Endothelial cell of umbilical vein (primary cell): ENCODE measurements at regions not wholly inside any gene's neighbourhood (a gene's known extent, or its start where the extent isn't known, plus 50 kb on each side); places are given as distances from the start of the nearest gene placed in this dataset.

ENCODE experiments used
- BruUV-seq: library from RNA; stranded (reverse); fragments of 400-500 nt; replicated peaks from 2 replicates; lab custom pipeline; 2021; lab: Mats Ljungman, UMichigan
- CTCF ChIA-PET: fragments of 300-600, 350-600 bp; sonication (Branson Sonifier 250); formaldehyde crosslinking; loops from one replicate; lab custom pipeline; 2021; ENCODE audit warnings: antibody characterized with exemption, inconsistent platforms; lab: Charles Lee
- POLR2A ChIA-PET: fragments of 300-600, 350-600 bp; sonication (Branson Sonifier 250); formaldehyde crosslinking; loops from one replicate; lab custom pipeline; 2021; ENCODE audit warnings: antibody characterized with exemption, inconsistent platforms; lab: Charles Lee
- DNase-seq: peaks from one replicate; pipeline ENCODE4 v3.0.0-alpha.2; 2011; ENCODE audit warnings: low read depth, low spot score
- FAIRE-seq: peaks from 2 replicates; lab custom pipeline; 2011; peaks lifted over from hg19 to GRCh38; lab: Jason Lieb, UNC
- H2AFZ ChIP-seq: 2 replicates; pipeline ENCODE4 v1.6.0; 2012; ENCODE audit warnings: low read depth, low read length, control low read depth, inconsistent platforms
- H3K27ac ChIP-seq: 2 replicates; pipeline ENCODE4 v1.5.1; 2011; ENCODE audit warnings: low read depth, mild to moderate bottlenecking, control low read depth, low read length, moderate library complexity; ENCODE audit not compliant: insufficient read depth
- H3K27me3 ChIP-seq, 2 experiments: 2 replicates each; pipeline versions ENCODE4 v1.6.0 to v1.6.1; 2011; ENCODE audit warnings: low read length in 2 of 2, mixed read lengths in 1 of 2; ENCODE audit not compliant: control insufficient read depth in 2 of 2, insufficient read depth in 2 of 2
- H3K36me3 ChIP-seq, 2 experiments: 2 replicates in 1 of 2; 3 replicates in 1 of 2; pipeline ENCODE4 v1.5.1; 2011; ENCODE audit warnings: low read length in 2 of 2, mild to moderate bottlenecking in 1 of 2, moderate library complexity in 1 of 2; ENCODE audit not compliant: control insufficient read depth in 2 of 2, insufficient read depth in 2 of 2; ENCODE audit errors: extremely low read depth in 1 of 2
- H3K4me1 ChIP-seq: 3 replicates; pipeline ENCODE4 v1.5.1; 2011; ENCODE audit warnings: mild to moderate bottlenecking, low read length; ENCODE audit not compliant: control insufficient read depth, insufficient read depth; ENCODE audit errors: extremely low read depth
- H3K4me2 ChIP-seq: 2 replicates; pipeline ENCODE4 v1.6.1; 2011; ENCODE audit warnings: low read length, control low read depth, mixed read lengths; ENCODE audit not compliant: insufficient read depth
- H3K4me3 ChIP-seq, 3 experiments: fragments of 200-600 bp in 1 of 3; sonication (generic), shearing (Covaris generic) in 1 of 3; replicated peaks in 1 of 3; 2 replicates each; pipeline ENCODE4 v1.5.1; 2011 to 2016; ENCODE audit warnings: control low read depth in 3 of 3, low read length in 3 of 3, mild to moderate bottlenecking in 2 of 3, inconsistent platforms in 1 of 3, low read depth in 1 of 3, moderate library complexity in 1 of 3; ENCODE audit not compliant: insufficient read depth in 1 of 3
- H3K79me2 ChIP-seq: 2 replicates; pipeline ENCODE4 v1.6.0; 2012; ENCODE audit warnings: low read length, inconsistent platforms; ENCODE audit not compliant: control insufficient read depth, insufficient read depth
- H3K9ac ChIP-seq: replicated peaks from 2 replicates; pipeline ENCODE3; 2011; ENCODE audit warnings: low read length, control low read depth; ENCODE audit not compliant: insufficient read depth; ENCODE audit errors: extremely low read depth
- H3K9me1 ChIP-seq: replicated peaks from 3 replicates; pipeline ENCODE4 v1.6.0; 2011; ENCODE audit warnings: mild to moderate bottlenecking, low read length; ENCODE audit not compliant: control insufficient read depth, insufficient read depth; ENCODE audit errors: extremely low read depth
- H3K9me3 ChIP-seq: replicated peaks from 2 replicates; pipeline ENCODE4 v1.5.1; 2012; ENCODE audit warnings: low read length, inconsistent platforms; ENCODE audit not compliant: control insufficient read depth, insufficient read depth
- H4K20me1 ChIP-seq: replicated peaks from 2 replicates; pipeline ENCODE3; 2011; ENCODE audit warnings: mild to moderate bottlenecking, low read length; ENCODE audit not compliant: control insufficient read depth, insufficient read depth; ENCODE audit errors: extremely low read depth
- EZH2 ChIP-seq: IDR thresholded peaks from 2 replicates; pipeline ENCODE4 v1.6.1; 2012; ENCODE audit warnings: borderline replicate concordance, low read depth, mild to moderate bottlenecking, moderate library complexity, low read length, inconsistent platforms; ENCODE audit not compliant: severe bottlenecking
- FOS ChIP-seq: IDR thresholded peaks from 2 replicates; pipeline ENCODE4 v1.6.1; 2011; ENCODE audit warnings: mild to moderate bottlenecking, low read length, moderate library complexity, borderline replicate concordance; ENCODE audit not compliant: insufficient read depth
- GATA2 ChIP-seq: IDR thresholded peaks from 2 replicates; pipeline ENCODE4 v1.7.0; 2011; ENCODE audit warnings: low read depth, mild to moderate bottlenecking, moderate library complexity, mixed read lengths, low read length; ENCODE audit not compliant: insufficient read length, insufficient read depth
- JUN ChIP-seq: IDR thresholded peaks from 2 replicates; pipeline ENCODE4 v1.6.1; 2011; ENCODE audit warnings: borderline replicate concordance, low read depth; ENCODE audit not compliant: insufficient read length, insufficient read depth
- MYC ChIP-seq: IDR thresholded peaks from one replicate; pipeline ENCODE4 v1.6.1; 2011; ENCODE audit warnings: mild to moderate bottlenecking, low read depth, low read length
- POLR2A ChIP-seq: IDR thresholded peaks from 2 replicates; pipeline ENCODE4 v1.6.1; 2012; ENCODE audit warnings: low read depth, mild to moderate bottlenecking, control low read depth, low read length
- POLR2AphosphoS5 ChIP-seq: IDR thresholded peaks from 2 replicates; pipeline ENCODE4 v1.6.1; 2012; ENCODE audit warnings: low read depth, mild to moderate bottlenecking, control low read depth, low read length, moderate library complexity; ENCODE audit not compliant: insufficient read depth
- dilution Hi-C: fragments of 300-500 bp; cut with MboI; formaldehyde crosslinking; loops from one replicate; pipeline ENCODE4 v1.15.0; 2019; ENCODE audit warnings: low sequenced_read_pairs; ENCODE audit not compliant: extremely low pct_ligation_motif_present
- intact Hi-C: fragments of 100-400 bp; cut with micrococcal nuclease; formaldehyde crosslinking; loops from one replicate; pipeline ENCODE4 v1.10.0; 2022
- TF ChIP-seq, protein P1 (sequence below): IDR thresholded peaks from 2 replicates; pipeline ENCODE4 v1.6.1; 2011; ENCODE audit not compliant: insufficient read depth, insufficient read length
- TF ChIP-seq, protein P2 (sequence below), 2 donors: IDR thresholded peaks; 1 replicate in 1 of 2; 2 replicates in 1 of 2; pipeline ENCODE4 v1.5.1; 2011; ENCODE audit warnings: low read length in 2 of 2, mild to moderate bottlenecking in 2 of 2, moderate library complexity in 2 of 2, control low read depth in 1 of 2, inconsistent platforms in 1 of 2, low read depth in 1 of 2; ENCODE audit not compliant: insufficient read depth in 1 of 2; ENCODE audit errors: extremely low read depth in 1 of 2

DNA sequence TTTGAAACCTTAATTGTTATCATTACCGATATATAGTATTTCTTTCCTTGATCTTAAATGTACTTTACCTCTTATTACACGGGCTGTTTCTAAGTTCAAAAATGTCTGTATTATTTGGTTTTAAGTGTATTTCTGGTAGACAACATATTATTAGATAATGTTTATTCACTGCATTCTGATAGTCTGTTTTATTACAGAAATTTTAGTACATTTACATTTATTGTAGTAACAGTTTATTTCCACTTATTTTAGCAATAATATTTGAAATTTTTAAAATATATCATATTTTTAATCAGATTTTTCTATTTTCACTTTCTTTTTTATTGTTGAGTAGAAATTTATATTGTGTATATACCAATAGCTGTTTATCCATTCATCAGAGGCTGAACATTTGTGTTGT lies 1195.2 kb downstream of the TBC1D22A start:
- Histone ChIP-seq H4K20me1 (no peaks in the 10 kb centered on the region), H3K79me2 (no peaks in the 10 kb centered on the region), H3K9me3 (peaks cover 2% of the 10 kb centered on the region), H3K27me3 (no peaks in the 10 kb centered on the region), H2AFZ (no peak overlapping the region), H3K9ac (no peak overlapping the region), H3K4me2 (no peak overlapping the region), H3K36me3 (no peaks in the 10 kb centered on the region), H3K4me1 (no peaks in the 10 kb centered on the region), H3K4me3 (no peak overlapping the region), H3K9me1 (no peaks in the 10 kb centered on the region), H3K27ac (no peak overlapping the region)
- FAIRE-seq (no peak), DNase-seq (no peak)
- CTCF ChIA-PET: no interaction called here
- TF ChIP-seq JUN (no peak), POLR2AphosphoS5 (no peak), GATA2 (no peak), MYC (no peak), POLR2A (no peak), EZH2 (no peak), FOS (no peak)
- TF ChIP-seq, protein P1, sequence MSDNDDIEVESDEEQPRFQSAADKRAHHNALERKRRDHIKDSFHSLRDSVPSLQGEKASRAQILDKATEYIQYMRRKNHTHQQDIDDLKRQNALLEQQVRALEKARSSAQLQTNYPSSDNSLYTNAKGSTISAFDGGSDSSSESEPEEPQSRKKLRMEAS: no peak
- TF ChIP-seq, protein P2, sequence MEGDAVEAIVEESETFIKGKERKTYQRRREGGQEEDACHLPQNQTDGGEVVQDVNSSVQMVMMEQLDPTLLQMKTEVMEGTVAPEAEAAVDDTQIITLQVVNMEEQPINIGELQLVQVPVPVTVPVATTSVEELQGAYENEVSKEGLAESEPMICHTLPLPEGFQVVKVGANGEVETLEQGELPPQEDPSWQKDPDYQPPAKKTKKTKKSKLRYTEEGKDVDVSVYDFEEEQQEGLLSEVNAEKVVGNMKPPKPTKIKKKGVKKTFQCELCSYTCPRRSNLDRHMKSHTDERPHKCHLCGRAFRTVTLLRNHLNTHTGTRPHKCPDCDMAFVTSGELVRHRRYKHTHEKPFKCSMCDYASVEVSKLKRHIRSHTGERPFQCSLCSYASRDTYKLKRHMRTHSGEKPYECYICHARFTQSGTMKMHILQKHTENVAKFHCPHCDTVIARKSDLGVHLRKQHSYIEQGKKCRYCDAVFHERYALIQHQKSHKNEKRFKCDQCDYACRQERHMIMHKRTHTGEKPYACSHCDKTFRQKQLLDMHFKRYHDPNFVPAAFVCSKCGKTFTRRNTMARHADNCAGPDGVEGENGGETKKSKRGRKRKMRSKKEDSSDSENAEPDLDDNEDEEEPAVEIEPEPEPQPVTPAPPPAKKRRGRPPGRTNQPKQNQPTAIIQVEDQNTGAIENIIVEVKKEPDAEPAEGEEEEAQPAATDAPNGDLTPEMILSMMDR (IDR thresholded peaks at IDR 0.05; ENCODE audit: extremely low read depth in 1 of 2, insufficient read depth in 1 of 2, low read depth in 1 of 2, low read length in 2 of 2): no peak
- dilution Hi-C loops: no loop called here
- POLR2A ChIA-PET: no interaction called here
- intact Hi-C loops: no loop called here
- no TSS peak for BruUV-seq
